Neutrophil (primary cell): ENCODE measurements at regions not wholly inside any gene's neighbourhood (a gene's known extent, or its start where the extent isn't known, plus 50 kb on each side); places are given as distances from the start of the nearest gene placed in this dataset.

Experiments used
- H3K27ac ChIP-seq: fragments of 200-600 bp; sonication (generic); 2 replicates; pipeline ENCODE4 v1.5.1; 2016; ENCODE audit warnings: mild to moderate bottlenecking, moderate library complexity
- H3K27me3 ChIP-seq: fragments of 200-600 bp; sonication (generic); 2 replicates; pipeline ENCODE4 v1.6.0; 2016; ENCODE audit warnings: mild to moderate bottlenecking
- H3K36me3 ChIP-seq: fragments of 200-600 bp; sonication (generic); 2 replicates; pipeline ENCODE4 v1.5.1; 2017
- H3K4me1 ChIP-seq, 2 experiments: fragments of 200-600 bp in 1 of 2; sonication (generic) in 1 of 2; 1 replicate in 1 of 2; 2 replicates in 1 of 2; pipeline versions ENCODE4 v1.5.1 to v1.6.1; 2013 to 2016; ENCODE audit warnings: low read depth in 1 of 2, low read length in 1 of 2, mild to moderate bottlenecking in 1 of 2, moderate library complexity in 1 of 2; ENCODE audit not compliant: control insufficient read depth in 1 of 2, insufficient read depth in 1 of 2
- H3K4me3 ChIP-seq, 2 experiments: fragments of 200-600 bp in 1 of 2; sonication (generic) in 1 of 2; 1 replicate in 1 of 2; 2 replicates in 1 of 2; pipeline ENCODE4 v1.5.1; 2013 to 2016; ENCODE audit warnings: low read depth in 1 of 2, low read length in 1 of 2, mild to moderate bottlenecking in 1 of 2, moderate library complexity in 1 of 2
- H3K9me3 ChIP-seq: fragments of 200-600 bp; sonication (generic); 2 replicates; pipeline ENCODE4 v1.5.1; 2016
- TF ChIP-seq, protein P1 (sequence below): fragments of 200-600 bp; sonication (generic); IDR thresholded peaks from 2 replicates; pipeline ENCODE4 v1.5.1; 2016; ENCODE audit warnings: antibody characterized with exemption

DNA sequence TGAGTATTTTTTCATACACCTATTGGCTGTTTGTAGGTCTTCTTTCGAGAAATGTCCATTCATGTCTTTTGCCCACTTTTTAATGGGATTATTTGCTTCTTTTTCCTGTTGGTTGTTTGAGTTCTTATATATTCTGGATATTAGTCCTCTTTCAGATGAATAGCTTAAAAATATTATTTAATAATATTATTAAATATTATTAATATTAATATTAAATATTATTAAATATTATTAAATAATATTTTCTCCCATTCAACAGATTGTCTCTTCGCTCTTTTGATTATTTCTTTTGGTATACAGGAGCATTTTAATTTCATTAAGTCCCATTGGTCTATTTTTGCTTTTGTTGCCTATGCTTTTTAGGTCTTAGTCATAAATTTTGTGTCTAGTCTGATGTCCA, 361.9 kb downstream of the TSN start:
- H3K27ac ChIP-seq, result no peak overlapping the region
- H3K9me3 ChIP-seq, result no peaks in the 10 kb centered on the region
- TF ChIP-seq, protein P1, sequence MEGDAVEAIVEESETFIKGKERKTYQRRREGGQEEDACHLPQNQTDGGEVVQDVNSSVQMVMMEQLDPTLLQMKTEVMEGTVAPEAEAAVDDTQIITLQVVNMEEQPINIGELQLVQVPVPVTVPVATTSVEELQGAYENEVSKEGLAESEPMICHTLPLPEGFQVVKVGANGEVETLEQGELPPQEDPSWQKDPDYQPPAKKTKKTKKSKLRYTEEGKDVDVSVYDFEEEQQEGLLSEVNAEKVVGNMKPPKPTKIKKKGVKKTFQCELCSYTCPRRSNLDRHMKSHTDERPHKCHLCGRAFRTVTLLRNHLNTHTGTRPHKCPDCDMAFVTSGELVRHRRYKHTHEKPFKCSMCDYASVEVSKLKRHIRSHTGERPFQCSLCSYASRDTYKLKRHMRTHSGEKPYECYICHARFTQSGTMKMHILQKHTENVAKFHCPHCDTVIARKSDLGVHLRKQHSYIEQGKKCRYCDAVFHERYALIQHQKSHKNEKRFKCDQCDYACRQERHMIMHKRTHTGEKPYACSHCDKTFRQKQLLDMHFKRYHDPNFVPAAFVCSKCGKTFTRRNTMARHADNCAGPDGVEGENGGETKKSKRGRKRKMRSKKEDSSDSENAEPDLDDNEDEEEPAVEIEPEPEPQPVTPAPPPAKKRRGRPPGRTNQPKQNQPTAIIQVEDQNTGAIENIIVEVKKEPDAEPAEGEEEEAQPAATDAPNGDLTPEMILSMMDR, result no peak
- no peaks in the 10 kb centered on the region for H3K4me1 ChIP-seq
- no peaks in the 10 kb centered on the region for H3K36me3 ChIP-seq
- no peak overlapping the region for H3K4me3 ChIP-seq
- H3K27me3 ChIP-seq, result no peaks in the 10 kb centered on the region

- H3K4me1 ChIP-seq, result no peaks in the 10 kb centered on the region
- no peaks in the 10 kb centered on the region for H3K27me3 ChIP-seq
- TF ChIP-seq, protein P1, result no peak
- no peak overlapping the region for H3K27ac ChIP-seq
- peaks cover 4% of the 10 kb centered on the region for H3K9me3 ChIP-seq
- no peaks in the 10 kb centered on the region for H3K36me3 ChIP-seq
- no peak overlapping the region for H3K4me3 ChIP-seq
These were observed 373.9 kb downstream of the TSN start for GRCh38 chr2:122129399-122129798.

GRCh38 chr2:122132147-122132691, 376.8 kb downstream of the TSN start:
- H3K36me3 ChIP-seq, result no peaks in the 10 kb centered on the region
- H3K27ac ChIP-seq, result no peak overlapping the region
- TF ChIP-seq, protein P1, result no peak
- no peaks in the 10 kb centered on the region for H3K4me1 ChIP-seq
- no peak overlapping the region for H3K4me3 ChIP-seq
- peaks cover 13% of the 10 kb centered on the region for H3K27me3 ChIP-seq
- peaks cover 4% of the 10 kb centered on the region for H3K9me3 ChIP-seq

- H3K4me1 ChIP-seq, result no peaks in the 10 kb centered on the region
- no peak overlapping the region for H3K27ac ChIP-seq
- H3K27me3 ChIP-seq, result peaks cover 13% of the 10 kb centered on the region
- TF ChIP-seq, protein P1, result no peak
- H3K4me3 ChIP-seq, result no peak overlapping the region
- H3K36me3 ChIP-seq, result no peaks in the 10 kb centered on the region
- peaks cover 4% of the 10 kb centered on the region for H3K9me3 ChIP-seq
These were observed 379.8 kb downstream of the TSN start for GRCh38 chr2:122135021-122135937.

- H3K9me3 ChIP-seq, result no peaks in the 10 kb centered on the region
- H3K27ac ChIP-seq, result no peak overlapping the region
- H3K36me3 ChIP-seq, result no peaks in the 10 kb centered on the region
- H3K4me1 ChIP-seq, result no peaks in the 10 kb centered on the region
- TF ChIP-seq, protein P1, result no peak
- no peak overlapping the region for H3K4me3 ChIP-seq
- peaks cover 13% of the 10 kb centered on the region for H3K27me3 ChIP-seq
These were observed 380.6 kb downstream of the TSN start for GRCh38 chr2:122136056-122136455.
